ENCODE measurements at regions not wholly inside any gene's neighbourhood (a gene's known extent, or its start where the extent isn't known, plus 50 kb on each side); places are given as distances from the start of the nearest gene placed in this dataset.

DNA sequence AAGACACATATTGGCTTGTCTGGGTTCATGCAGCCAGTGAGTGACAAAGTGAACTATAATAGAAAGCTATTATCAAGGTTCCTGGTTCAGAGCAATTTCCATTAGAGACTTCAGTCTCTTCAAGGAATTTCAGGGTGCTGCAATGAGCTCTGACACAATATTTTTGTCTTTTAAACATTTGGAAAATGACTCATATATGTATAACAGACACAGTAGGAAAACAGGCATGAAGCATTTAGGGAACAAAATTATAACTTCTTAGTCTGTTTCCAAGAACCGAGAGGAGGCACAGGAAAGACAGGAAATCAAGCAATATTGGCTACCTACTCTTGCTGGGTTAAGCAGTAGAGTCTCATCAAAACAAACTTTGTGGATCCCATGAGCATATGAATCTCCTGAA lies 170.4 kb downstream of the PTPRC start:
- intact Hi-C loops (cut with DNase I): no loop called here
- Histone ChIP-seq H3K4me1 (no peaks in the 10 kb centered on the region), H3K27me3 (no peaks in the 10 kb centered on the region), H3K36me3 (no peaks in the 10 kb centered on the region), H3K9me3 (no peaks in the 10 kb centered on the region), H3K27ac (no peak overlapping the region), H3K4me3 (no peak overlapping the region)
- no peak for DNase-seq
- FAIRE-seq: no peak
- 79 to 84% methylated on average over 1 of the region's 1 CpG for WGBS, 2 donors
- ATAC-seq: no peak
- TF ChIP-seq, protein P1, sequence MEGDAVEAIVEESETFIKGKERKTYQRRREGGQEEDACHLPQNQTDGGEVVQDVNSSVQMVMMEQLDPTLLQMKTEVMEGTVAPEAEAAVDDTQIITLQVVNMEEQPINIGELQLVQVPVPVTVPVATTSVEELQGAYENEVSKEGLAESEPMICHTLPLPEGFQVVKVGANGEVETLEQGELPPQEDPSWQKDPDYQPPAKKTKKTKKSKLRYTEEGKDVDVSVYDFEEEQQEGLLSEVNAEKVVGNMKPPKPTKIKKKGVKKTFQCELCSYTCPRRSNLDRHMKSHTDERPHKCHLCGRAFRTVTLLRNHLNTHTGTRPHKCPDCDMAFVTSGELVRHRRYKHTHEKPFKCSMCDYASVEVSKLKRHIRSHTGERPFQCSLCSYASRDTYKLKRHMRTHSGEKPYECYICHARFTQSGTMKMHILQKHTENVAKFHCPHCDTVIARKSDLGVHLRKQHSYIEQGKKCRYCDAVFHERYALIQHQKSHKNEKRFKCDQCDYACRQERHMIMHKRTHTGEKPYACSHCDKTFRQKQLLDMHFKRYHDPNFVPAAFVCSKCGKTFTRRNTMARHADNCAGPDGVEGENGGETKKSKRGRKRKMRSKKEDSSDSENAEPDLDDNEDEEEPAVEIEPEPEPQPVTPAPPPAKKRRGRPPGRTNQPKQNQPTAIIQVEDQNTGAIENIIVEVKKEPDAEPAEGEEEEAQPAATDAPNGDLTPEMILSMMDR (IDR thresholded peaks at IDR 0.05): no peak

DNA sequence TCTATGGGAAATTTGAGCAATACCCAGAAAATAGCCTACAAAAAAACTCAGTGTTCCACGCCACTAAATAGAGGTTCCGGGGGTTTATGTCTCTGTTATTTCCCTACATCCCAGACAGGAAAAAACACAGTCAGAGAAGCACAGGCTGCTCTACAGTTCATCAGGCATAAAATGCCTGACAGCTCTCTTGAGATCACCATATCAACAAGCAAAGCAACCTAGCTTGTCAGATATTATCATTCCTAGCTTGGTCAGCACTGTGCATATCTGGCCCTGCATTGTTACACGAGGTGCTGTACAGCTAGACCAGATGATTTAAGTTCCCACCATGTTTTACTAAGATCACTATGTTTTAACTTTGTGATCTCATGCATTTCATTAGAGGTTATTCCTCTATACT lies 172.6 kb downstream of the PTPRC start:
- H3K4me3 ChIP-seq: no peak overlapping the region
- intact Hi-C loops (cut with DNase I): no loop called here
- no peaks in the 10 kb centered on the region for H3K36me3 ChIP-seq
- 56 to 66% methylated on average over 3 of the region's 3 CpGs for WGBS, 2 donors
- H3K9me3 ChIP-seq: no peaks in the 10 kb centered on the region
- ATAC-seq (no peak), DNase-seq (no peak), FAIRE-seq (no peak)
- no peaks in the 10 kb centered on the region for H3K27me3 ChIP-seq
- no peaks in the 10 kb centered on the region for H3K4me1 ChIP-seq
- no peak overlapping the region for H3K27ac ChIP-seq
- TF ChIP-seq, protein P1 (IDR thresholded peaks at IDR 0.05): no peak

GRCh38 chr1:198823626-198824025 lies 184.8 kb downstream of the PTPRC start:
- TF ChIP-seq, protein P1 (IDR thresholded peaks at IDR 0.05): no peak
- WGBS, 2 donors: 45 to 66% methylated on average over 1 of the region's 1 CpG
- FAIRE-seq (no peak), ATAC-seq (no peak), DNase-seq (no peak)
- Histone ChIP-seq H3K4me3 (no peak overlapping the region), H3K4me1 (no peaks in the 10 kb centered on the region), H3K27ac (no peak overlapping the region), H3K27me3 (no peaks in the 10 kb centered on the region), H3K36me3 (no peaks in the 10 kb centered on the region), H3K9me3 (no peaks in the 10 kb centered on the region)
- intact Hi-C loops (cut with DNase I): no loop called here

DNA sequence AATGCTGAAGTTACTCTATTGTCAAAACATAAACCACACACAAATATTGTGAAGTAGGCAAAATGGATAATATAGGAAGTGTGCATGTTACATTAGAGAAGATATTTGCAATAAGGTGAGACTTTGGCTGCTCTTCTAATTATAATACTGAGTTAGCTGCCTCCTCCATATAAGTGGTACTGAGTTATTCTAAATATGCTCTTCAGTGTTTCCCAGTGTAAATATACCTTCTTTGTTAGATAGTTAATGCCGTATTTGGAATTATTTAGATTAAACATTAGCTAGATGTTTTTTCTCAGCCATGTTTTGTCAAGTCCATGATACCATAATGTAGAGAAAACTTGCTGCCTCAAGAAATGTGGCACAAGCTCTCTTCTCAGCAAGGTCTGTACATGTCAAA lies 186.4 kb downstream of the PTPRC start:
- ATAC-seq: no peak
- intact Hi-C loops (cut with DNase I): no loop called here

DNA sequence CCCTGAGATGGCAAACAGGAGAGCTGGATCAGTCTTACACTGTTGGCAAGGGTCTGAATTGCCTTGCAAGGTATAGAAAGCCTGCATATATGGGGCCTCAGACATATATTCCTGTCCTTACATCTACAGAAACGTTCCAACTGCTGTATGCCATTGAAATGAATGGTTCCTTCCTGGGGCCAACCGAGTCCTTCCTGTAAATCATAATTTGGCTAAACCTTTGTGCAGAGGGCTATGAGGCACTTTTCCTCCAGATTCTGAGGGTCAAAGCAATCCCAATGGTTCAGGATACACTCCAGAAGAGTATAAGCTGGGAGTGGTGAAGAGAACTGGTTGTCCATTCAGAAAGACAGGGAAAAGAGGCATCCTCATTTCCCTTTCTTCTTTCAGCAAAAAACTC lies 190.5 kb downstream of the PTPRC start:
- Histone ChIP-seq H3K4me1 (no peaks in the 10 kb centered on the region), H3K9me3 (no peaks in the 10 kb centered on the region), H3K4me3 (no peak overlapping the region), H3K27me3 (no peaks in the 10 kb centered on the region), H3K36me3 (no peaks in the 10 kb centered on the region), H3K27ac (no peak overlapping the region)
- TF ChIP-seq, protein P1 (IDR thresholded peaks at IDR 0.05): no peak
- WGBS, 2 donors: 61 to 68% methylated on average over 2 of the region's 2 CpGs
- intact Hi-C loops (cut with DNase I): no loop called here
- DNase-seq (no peak), ATAC-seq (no peak), FAIRE-seq (no peak)

More for the DNA sequence above, 186.4 kb downstream of the PTPRC start:
- WGBS, 2 donors: 26 to 37% methylated on average over 1 of the region's 1 CpG
- Histone ChIP-seq H3K4me1 (no peaks in the 10 kb centered on the region), H3K36me3 (no peaks in the 10 kb centered on the region), H3K4me3 (no peak overlapping the region), H3K9me3 (no peaks in the 10 kb centered on the region), H3K27me3 (no peaks in the 10 kb centered on the region), H3K27ac (no peak overlapping the region)
- FAIRE-seq (no peak), DNase-seq (no peak)
- TF ChIP-seq, protein P1 (IDR thresholded peaks at IDR 0.05): no peak
